Glutamatergic neuron (in vitro differentiated cells): ENCODE measurements at regions not wholly inside any gene's neighbourhood (a gene's known extent, or its start where the extent isn't known, plus 50 kb on each side); places are given as distances from the start of the nearest gene placed in this dataset.
"Not testable (repeated sequence)": the region's sequence is repeated elsewhere in the genome, so short reads cannot be mapped to it uniquely, and the experiment has no call there.

ENCODE experiments used
- DNase-seq: peaks from one replicate; pipeline ENCODE4 v3.0.0; 2022
- H3K27ac Mint-ChIP-seq: one replicate; pipeline ENCODE4 v1.8.0; 2020; ENCODE audit warnings: mild to moderate bottlenecking, mixed read lengths, inconsistent platforms; ENCODE audit not compliant: unreplicated experiment
- H3K27me3 Mint-ChIP-seq: one replicate; pipeline ENCODE4 v1.8.0; 2020; ENCODE audit warnings: mild to moderate bottlenecking, moderate library complexity, mixed read lengths, inconsistent platforms; ENCODE audit not compliant: unreplicated experiment
- H3K36me3 Mint-ChIP-seq: one replicate; pipeline ENCODE4 v1.8.0; 2020; ENCODE audit warnings: mild to moderate bottlenecking, mixed read lengths, inconsistent platforms; ENCODE audit not compliant: unreplicated experiment
- H3K4me1 Mint-ChIP-seq: one replicate; pipeline ENCODE4 v1.8.0; 2020; ENCODE audit warnings: mild to moderate bottlenecking, low read depth, mixed read lengths, inconsistent platforms; ENCODE audit not compliant: unreplicated experiment
- H3K4me3 Mint-ChIP-seq: one replicate; pipeline ENCODE4 v1.8.0; 2020; ENCODE audit warnings: mild to moderate bottlenecking, mixed read lengths, inconsistent platforms; ENCODE audit not compliant: unreplicated experiment
- H3K9me3 Mint-ChIP-seq: one replicate; pipeline ENCODE4 v1.8.0; 2020; ENCODE audit warnings: mild to moderate bottlenecking, moderate library complexity, mixed read lengths, inconsistent platforms; ENCODE audit not compliant: unreplicated experiment

- H3K4me1 Mint-ChIP-seq, H3K36me3 Mint-ChIP-seq, H3K9me3 Mint-ChIP-seq, H3K27me3 Mint-ChIP-seq, H3K4me3 Mint-ChIP-seq, H3K27ac Mint-ChIP-seq: not testable (repeated sequence)
- peak; percentile 9 for DNase-seq
Observed at GRCh38 chr5:71230839-71231505, 163.5 kb upstream of the GTF2H2 start.
